Activated naive CD4-positive, alpha-beta T cell treated with anti-CD3 and anti-CD28 coated beads, Interleukin-2, amount 50 U/mL, for 16 hours (primary cell): ENCODE measurements at regions not wholly inside any gene's neighbourhood (a gene's known extent, or its start where the extent isn't known, plus 50 kb on each side); places are given as distances from the start of the nearest gene placed in this dataset.
"Not testable (repeated sequence)": the region's sequence is repeated elsewhere in the genome, so short reads cannot be mapped to it uniquely, and the experiment has no call there.

ENCODE experiments used
- DNase-seq: peaks from one replicate; pipeline ENCODE4 v3.0.0-alpha.2; 2020

- no peak for DNase-seq
Measured at GRCh38 chr21:39079617-39080016, 103.6 kb downstream of the PSMG1 start.

- DNase-seq, result no peak
Measured at GRCh38 chr21:39078322-39079065, 104.8 kb downstream of the PSMG1 start.

- no peak for DNase-seq
Measured at GRCh38 chr21:39077876-39078275, 105.4 kb downstream of the PSMG1 start.

- DNase-seq, result no peak
Measured at GRCh38 chr21:39074508-39074907, 108.7 kb downstream of the PSMG1 start.

GRCh38 chr21:39073717-39074116, 109.5 kb downstream of the PSMG1 start:
- no peak for DNase-seq

GRCh38 chr21:39073063-39073462, 110.2 kb downstream of the PSMG1 start:
- DNase-seq, result no peak

- no peak for DNase-seq
Measured at GRCh38 chr21:39072468-39072867, 110.8 kb downstream of the PSMG1 start.

- DNase-seq, result no peak
Measured at GRCh38 chr21:39071623-39072214, 111.5 kb downstream of the PSMG1 start.

- not testable (repeated sequence) for DNase-seq
Measured at GRCh38 chr21:39069856-39070255, 113.4 kb downstream of the PSMG1 start.

GRCh38 chr21:39066829-39067780, 116.1 kb downstream of the PSMG1 start:
- DNase-seq, result no peak

GRCh38 chr21:39065917-39066316, 117.3 kb downstream of the PSMG1 start:
- no peak for DNase-seq

- no peak for DNase-seq
Measured at GRCh38 chr21:39064325-39065012, 118.8 kb downstream of the PSMG1 start.

GRCh38 chr21:39063517-39063916, 119.7 kb downstream of the PSMG1 start:
- DNase-seq, result no peak

- no peak for DNase-seq
Measured at GRCh38 chr21:39062196-39062595, 121.1 kb downstream of the PSMG1 start.

- no peak for DNase-seq
Measured at GRCh38 chr21:39061766-39062165, 121.5 kb downstream of the PSMG1 start.

GRCh38 chr21:39060485-39061083, 122.7 kb downstream of the PSMG1 start:
- DNase-seq, result no peak

- DNase-seq, result no peak
Measured at GRCh38 chr21:39057121-39057520, 126.1 kb downstream of the PSMG1 start.

- DNase-seq, result no peak
Measured at GRCh38 chr21:39056636-39057035, 126.6 kb downstream of the PSMG1 start.

- no peak for DNase-seq
Measured at GRCh38 chr21:39055167-39055767, 128.0 kb downstream of the PSMG1 start.

- DNase-seq, result no peak
Measured at GRCh38 chr21:39054066-39054465, 129.2 kb downstream of the PSMG1 start.

- no peak for DNase-seq
Measured at GRCh38 chr21:39053126-39053525, 130.1 kb downstream of the PSMG1 start.

- no peak for DNase-seq
Measured at GRCh38 chr21:39052718-39053117, 130.5 kb downstream of the PSMG1 start.
